ENCODE measurements at regions not wholly inside any gene's neighbourhood (a gene's known extent, or its start where the extent isn't known, plus 50 kb on each side); places are given as distances from the start of the nearest gene placed in this dataset.
"Not testable (repeated sequence)": the region's sequence is repeated elsewhere in the genome, so short reads cannot be mapped to it uniquely, and the experiment has no call there.

DNA sequence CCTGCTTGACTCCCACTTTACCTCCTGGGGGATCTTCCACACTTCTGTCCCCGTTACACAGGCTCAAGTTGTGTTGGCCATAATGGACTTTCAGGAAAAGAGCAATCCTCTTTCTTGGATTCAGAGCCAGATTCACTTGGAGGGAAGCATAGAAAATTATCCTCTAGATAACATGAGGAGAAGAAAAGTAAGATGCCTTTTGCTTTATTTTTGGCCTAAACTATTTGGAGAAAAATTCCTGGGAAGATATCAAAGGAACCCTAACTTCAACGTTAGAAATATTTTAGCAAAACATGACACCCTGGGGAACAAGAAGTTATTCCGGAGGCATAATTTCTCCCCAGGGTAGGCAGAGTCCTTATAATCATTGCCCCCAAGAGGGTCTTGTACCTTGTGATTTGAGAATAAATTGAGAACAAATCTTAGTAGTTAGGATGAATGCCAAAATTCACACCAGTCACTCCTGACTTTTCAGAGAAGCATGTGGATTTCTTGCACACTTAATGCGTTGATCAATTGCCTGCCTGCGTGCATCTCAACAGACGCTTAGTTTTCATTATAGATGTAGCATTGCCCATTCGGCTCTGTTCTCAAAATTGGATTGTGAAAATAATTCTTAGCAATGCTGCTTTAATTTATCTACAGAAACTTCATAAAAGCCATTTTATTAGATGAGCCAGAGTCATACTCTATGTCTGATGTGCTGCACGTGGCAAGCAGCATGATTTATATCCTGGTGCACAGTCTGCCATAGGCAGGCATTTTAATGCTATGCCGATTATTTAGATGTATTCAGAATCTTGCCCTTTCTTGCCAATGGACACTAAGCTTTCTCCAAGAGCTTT is 224.4 kb downstream of the C7orf25 start:
- DNase-seq (ENCODE audit: low read depth in 2 of 3, low spot score in 2 of 3): no peak

GRCh38 chr7:42686594-42687156 is 225.2 kb downstream of the C7orf25 start:
- DNase-seq (ENCODE audit: low read depth in 2 of 3, low spot score in 2 of 3): no peak

- DNase-seq (ENCODE audit: low read depth in 2 of 3, low spot score in 2 of 3): no peak
Measured at GRCh38 chr7:42685911-42686310, 226.0 kb downstream of the C7orf25 start.

DNA sequence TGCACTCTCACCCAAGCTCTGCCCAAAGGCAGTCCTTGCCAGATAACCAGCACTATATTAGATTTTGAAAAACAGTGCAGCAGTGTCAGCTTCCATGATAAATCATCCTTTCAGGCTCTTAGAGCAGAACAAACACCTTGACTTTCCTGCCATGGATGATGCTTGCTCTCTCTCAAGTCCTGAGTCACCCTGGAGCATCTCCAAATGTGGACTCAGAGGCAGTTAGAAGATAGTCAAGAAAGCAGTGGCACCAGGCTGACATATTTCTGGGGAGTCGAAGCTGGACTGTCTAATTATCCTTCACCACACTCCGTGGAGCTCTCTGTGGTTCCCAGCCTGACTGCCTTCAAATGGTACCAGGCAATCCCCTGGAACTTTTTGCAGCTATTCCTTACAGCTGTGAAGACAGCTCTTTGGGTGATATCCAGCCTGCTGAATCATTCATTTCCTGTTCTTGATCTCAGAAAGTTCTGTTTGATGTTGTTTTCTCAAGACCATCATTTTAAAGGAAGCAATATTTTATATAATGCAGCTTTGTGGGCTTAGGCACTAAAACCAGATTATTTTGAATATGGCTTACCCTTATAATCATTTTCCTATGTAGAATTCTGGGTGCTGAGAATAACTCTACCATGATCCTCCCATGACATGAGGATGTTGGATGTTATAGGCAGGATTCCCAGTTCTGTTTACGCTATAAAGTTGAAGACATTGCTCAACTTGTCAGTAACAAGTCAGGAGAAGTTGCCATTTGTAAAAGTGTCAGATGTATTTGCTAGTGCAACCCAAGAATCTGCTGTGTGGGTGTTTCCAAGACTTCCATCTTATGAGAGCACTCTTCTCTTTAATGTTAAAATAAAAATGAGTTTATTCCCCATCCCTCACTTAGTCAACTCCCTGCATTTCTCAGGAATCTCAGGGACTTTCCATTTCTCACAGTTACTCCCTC is 233.8 kb downstream of the C7orf25 start:
- DNase-seq (ENCODE audit: low read depth in 2 of 3, low spot score in 2 of 3): no peak

- no peak for DNase-seq (ENCODE audit: low read depth in 2 of 3, low spot score in 2 of 3)
Measured at GRCh38 chr7:42674541-42674940, 237.3 kb downstream of the C7orf25 start.

DNA sequence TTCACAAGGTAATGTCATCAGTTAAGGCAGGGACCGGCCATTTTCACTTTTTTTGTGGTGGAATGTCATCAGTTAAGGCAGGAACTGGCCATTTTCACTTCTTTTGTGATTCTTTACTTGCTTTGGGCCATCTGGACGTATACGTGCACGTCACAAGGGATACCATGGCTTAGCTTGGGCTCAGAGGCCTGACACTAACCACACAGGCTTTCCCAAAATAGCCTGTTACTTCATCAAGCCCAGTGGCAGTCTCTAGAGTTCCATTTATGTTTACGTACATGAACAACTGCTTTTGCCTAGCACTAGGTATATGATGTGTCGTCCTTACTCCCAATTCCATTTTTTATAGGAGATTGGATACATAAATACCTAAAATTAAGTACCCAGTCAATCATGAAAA is 237.9 kb downstream of the C7orf25 start:
- DNase-seq (ENCODE audit: low read depth in 2 of 3, low spot score in 2 of 3): no peak

GRCh38 chr7:42672339-42672999 is 239.4 kb downstream of the C7orf25 start:
- no peak for DNase-seq (ENCODE audit: low read depth in 2 of 3, low spot score in 2 of 3)

- DNase-seq (ENCODE audit: low read depth in 2 of 3, low spot score in 2 of 3): no peak
Measured at GRCh38 chr7:42671627-42672026, 240.2 kb downstream of the C7orf25 start.

GRCh38 chr7:42666994-42667393 is 244.9 kb downstream of the C7orf25 start:
- no peak for DNase-seq (ENCODE audit: low read depth in 2 of 3, low spot score in 2 of 3)

- DNase-seq (ENCODE audit: low read depth in 2 of 3, low spot score in 2 of 3): no peak
Measured at GRCh38 chr7:42662862-42663261, 249.0 kb downstream of the C7orf25 start.

GRCh38 chr7:42661312-42661711 is 250.6 kb downstream of the C7orf25 start:
- no peak for DNase-seq (ENCODE audit: low read depth in 2 of 3, low spot score in 2 of 3)

DNA sequence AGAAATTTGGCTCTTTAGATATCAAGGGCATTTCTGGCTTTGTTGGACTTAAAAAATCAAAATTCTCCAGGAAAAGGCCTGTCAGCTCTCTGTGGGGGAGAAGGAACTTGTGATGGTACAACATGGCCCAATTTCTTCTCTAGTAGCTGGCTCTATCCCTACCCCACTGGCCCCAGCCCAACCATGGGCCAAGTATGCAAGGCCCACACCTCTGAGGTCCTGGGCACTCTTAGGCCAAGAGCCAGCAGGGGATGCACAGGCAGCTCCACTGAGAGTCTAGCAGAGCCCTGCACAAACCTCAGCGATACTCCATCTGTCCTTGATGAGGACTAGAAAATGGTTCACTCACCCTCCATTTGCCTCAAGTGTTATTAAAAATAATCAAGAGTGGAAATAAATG is 261.2 kb downstream of the C7orf25 start:
- no peak for DNase-seq (ENCODE audit: low read depth in 2 of 3, low spot score in 2 of 3)

DNA sequence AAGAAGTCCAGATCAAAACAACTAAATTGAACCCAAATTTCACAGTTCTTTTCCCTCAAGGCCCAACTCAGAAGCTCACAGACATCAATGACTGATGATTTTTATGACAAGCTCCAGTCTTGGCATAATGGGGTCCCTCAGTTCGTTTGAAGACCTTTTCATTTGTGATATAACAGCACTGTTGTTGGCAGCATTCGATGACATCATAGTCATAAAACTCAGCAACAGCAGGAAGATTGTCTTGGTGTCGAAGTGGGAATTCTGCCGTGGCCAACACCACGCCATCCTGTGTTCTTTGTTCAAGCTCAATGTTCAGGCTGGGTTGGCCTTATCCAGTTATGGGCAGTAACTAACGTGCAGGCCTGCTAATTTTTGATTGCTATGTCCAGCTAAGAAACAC is 261.7 kb downstream of the C7orf25 start:
- no peak for DNase-seq (ENCODE audit: low read depth in 2 of 3, low spot score in 2 of 3)

DNA sequence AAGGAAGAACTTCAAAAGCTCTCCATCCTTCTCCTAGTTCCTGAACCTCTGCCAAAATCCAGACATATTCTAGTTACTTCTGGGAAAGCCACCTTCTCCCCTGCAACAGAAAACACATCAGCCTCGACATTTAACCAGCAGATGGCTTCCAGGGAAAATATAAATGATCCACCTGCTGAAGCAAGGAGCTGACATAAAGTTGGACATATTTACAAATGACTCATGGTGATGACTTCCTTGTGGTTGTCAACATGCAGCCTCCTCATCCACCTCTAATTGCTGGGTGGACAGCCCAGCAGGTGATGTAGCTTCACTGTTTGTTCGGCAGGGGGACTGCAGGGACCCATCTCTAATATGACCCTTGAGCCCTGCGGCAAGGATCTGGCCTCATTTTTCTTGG is 266.0 kb downstream of the C7orf25 start:
- no peak for DNase-seq (ENCODE audit: low read depth in 2 of 3, low spot score in 2 of 3)

GRCh38 chr7:42642699-42643098 is 269.2 kb downstream of the C7orf25 start:
- no peak for DNase-seq (ENCODE audit: low read depth in 2 of 3, low spot score in 2 of 3)

- no peak for DNase-seq (ENCODE audit: low read depth in 2 of 3, low spot score in 2 of 3)
Measured at GRCh38 chr7:42639930-42640329, 271.9 kb downstream of the C7orf25 start.

DNA sequence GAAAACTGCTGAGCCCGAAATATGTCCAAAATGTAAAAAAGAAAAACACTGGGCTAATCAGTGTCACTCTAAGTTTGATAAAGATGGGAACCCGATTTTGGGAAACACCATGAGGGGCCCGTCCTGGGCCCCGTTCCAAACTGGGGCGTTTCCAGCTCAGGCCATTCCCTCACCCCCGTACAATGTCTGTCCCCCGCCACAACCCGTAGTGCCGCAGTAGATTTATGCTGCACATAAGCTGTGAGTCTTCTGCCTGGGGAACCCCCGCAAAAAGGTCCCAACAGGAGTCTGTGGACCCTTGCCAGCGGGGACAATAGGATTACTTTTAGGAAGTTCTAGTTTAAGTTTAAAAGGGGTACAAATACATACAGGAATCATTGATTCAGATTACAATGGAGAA is 275.5 kb downstream of the C7orf25 start:
- not testable (repeated sequence) for DNase-seq (ENCODE audit: low read depth in 2 of 3, low spot score in 2 of 3)

DNA sequence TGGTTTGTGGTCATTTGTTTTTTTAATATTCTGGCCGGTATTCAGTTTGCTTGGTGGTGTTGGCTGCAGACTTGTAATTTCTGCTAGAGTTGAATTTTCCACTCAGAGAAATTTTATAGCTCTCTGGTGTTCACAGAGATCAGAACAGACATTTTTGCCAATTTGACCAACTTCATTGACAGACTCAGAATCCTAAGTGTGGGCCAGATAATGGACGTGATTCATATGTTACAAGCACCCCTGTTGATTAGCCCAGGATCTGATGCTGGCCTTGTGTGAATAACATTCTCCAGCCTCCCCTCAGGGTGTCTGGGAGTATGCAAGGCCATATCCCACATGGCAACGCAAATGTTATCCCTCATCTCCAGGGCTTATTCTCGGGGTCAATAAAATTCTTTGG is 283.8 kb downstream of the C7orf25 start:
- no peak for DNase-seq (ENCODE audit: low read depth in 2 of 3, low spot score in 2 of 3)

- no peak for DNase-seq (ENCODE audit: low read depth in 2 of 3, low spot score in 2 of 3)
Measured at GRCh38 chr7:42627626-42628025, 284.2 kb downstream of the C7orf25 start.

DNA sequence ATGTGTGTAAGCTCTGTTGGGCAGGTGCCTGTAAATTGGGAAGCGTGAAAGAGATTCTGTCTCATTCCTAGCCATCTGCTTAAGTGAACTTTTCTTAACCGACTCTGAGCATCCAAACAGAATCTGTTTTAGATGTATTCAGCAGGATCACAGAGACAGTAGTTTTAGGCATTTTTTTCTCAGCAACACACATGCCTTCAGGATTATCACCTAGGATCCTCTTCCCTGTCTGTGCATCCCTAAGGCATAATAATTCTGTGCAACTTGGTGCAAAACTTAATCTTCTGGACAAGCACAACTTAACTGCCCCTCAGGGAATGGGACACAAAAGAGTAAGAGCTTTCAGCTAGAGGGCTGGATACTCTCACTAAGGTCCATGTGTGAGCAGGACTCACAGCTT is 284.8 kb downstream of the C7orf25 start:
- no peak for DNase-seq (ENCODE audit: low read depth in 2 of 3, low spot score in 2 of 3)

DNA sequence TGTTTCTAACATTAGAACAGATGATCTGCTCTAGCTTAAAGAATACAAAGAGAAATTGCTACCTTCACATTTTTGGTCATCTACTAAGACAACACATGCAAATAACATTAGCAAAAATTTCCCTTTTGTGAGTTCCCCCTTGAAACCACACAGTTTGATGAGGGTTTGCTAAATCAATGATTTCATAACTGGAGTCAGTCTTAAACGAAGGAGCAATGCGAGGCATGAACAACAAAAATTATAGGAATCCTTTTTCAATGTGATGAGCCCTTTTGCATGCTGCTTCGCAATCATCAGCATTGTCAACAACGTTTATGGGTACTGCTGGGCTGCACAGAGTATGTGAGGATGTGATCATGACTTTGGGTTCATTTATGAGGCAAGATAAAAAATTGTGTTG is 286.4 kb downstream of the C7orf25 start:
- DNase-seq (ENCODE audit: low read depth in 2 of 3, low spot score in 2 of 3): no peak

Measured in activated CD8-positive, alpha-beta memory T cell treated with anti-CD3 and anti-CD28 coated beads for 48 hours (primary cell).